SK-N-SH (cell line): ENCODE measurements at regions not wholly inside any gene's neighbourhood (a gene's known extent, or its start where the extent isn't known, plus 50 kb on each side); places are given as distances from the start of the nearest gene placed in this dataset.

Experiments used
- CHD2 ChIP-seq: fragments of 150-350 bp; IDR thresholded peaks from 2 replicates; pipeline ENCODE4 v1.6.1; 2018; ENCODE audit warnings: low read length; ENCODE audit not compliant: partially characterized antibody
- CTCF ChIP-seq: fragments of 200-600 bp; sonication (generic); IDR thresholded peaks from 2 replicates; pipeline ENCODE4 v1.6.1; 2017; ENCODE audit warnings: antibody characterized with exemption, mild to moderate bottlenecking, moderate library complexity
- EP300 ChIP-seq, 2 experiments: IDR thresholded peaks; 2 replicates each; pipeline versions ENCODE4 v1.4.0 to v1.6.1; 2012; ENCODE audit warnings: borderline replicate concordance in 1 of 2, low read depth in 1 of 2, low read length in 1 of 2
- EZH2phosphoT487 ChIP-seq: fragments of 200-600 bp; sonication (generic); IDR thresholded peaks from 2 replicates; pipeline ENCODE4 v1.6.1; 2017; ENCODE audit warnings: low read depth, mixed run types, mild to moderate bottlenecking, antibody characterized with exemption, moderate library complexity, borderline replicate concordance
- POLR2AphosphoS5 ChIP-seq: IDR thresholded peaks from 2 replicates; pipeline ENCODE4 v1.6.1; 2012; ENCODE audit warnings: low read depth, low read length
- REST ChIP-seq: IDR thresholded peaks from 2 replicates; pipeline ENCODE4 v1.6.1; 2012; ENCODE audit warnings: mild to moderate bottlenecking, low read depth, low read length, moderate library complexity
- SIN3A ChIP-seq: IDR thresholded peaks from 2 replicates; pipeline ENCODE4 v1.6.1; 2012; ENCODE audit warnings: low read depth, mild to moderate bottlenecking, low read length, moderate library complexity, borderline replicate concordance
- USF1 ChIP-seq: IDR thresholded peaks from 2 replicates; pipeline ENCODE4 v1.4.0; 2012; ENCODE audit warnings: low read depth, borderline replicate concordance

GRCh38 chr4:37740546-37740945, 54.4 kb upstream of the RELL1 start:
- TF ChIP-seq SIN3A (no peak), CTCF (no peak), CHD2 (no peak), EZH2phosphoT487 (no peak), REST (no peak), EP300 (IDR thresholded peaks at IDR 0.05; ENCODE audit: borderline replicate concordance in 1 of 2, low read depth in 1 of 2, low read length in 1 of 2) (no peak), USF1 (no peak), POLR2AphosphoS5 (no peak)
